Umbilical cord (tissue), 1 donor: ENCODE measurements at regions not wholly inside any gene's neighbourhood (a gene's known extent, or its start where the extent isn't known, plus 50 kb on each side); places are given as distances from the start of the nearest gene placed in this dataset.

ENCODE experiments used
- DNase-seq: peaks from one replicate; pipeline ENCODE4 v3.0.0-alpha.2; 2015; ENCODE audit warnings: low spot score

DNA sequence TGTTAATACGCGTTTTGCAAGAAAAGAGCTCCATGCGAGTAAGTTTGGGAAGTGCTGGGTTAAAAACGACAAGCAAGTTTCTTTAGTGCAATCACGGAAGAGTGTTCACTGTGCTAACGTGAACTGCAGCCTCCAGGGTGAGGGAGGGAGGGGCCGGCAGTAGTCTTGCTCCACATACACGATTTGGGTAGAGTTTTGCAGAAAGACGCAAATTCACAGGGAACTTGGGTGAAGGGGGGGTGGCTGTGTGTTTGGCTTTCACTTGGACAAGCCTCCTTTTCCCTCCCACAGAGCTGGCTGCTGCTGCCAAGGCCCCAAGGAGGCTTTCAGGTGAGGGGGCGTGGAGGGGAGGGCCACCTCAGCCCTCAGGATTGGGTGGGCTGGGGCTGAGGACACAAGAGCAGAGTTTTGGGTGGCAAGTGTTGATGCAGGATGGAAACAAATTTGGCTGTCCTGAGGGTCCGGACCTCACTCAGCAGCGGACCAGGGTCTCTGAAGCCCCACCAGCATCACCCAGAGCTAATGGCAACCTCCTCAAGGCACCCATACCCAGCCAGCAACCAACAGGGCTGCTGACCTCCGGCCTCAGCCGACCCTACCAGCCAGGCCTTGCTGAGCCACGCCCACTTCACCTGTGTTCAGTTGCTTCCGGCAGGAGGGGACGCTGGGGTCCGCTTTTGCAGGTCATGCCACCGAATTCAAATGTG is 204.5 kb downstream of the ERMARD start:
- DNase-seq = no peak

DNA sequence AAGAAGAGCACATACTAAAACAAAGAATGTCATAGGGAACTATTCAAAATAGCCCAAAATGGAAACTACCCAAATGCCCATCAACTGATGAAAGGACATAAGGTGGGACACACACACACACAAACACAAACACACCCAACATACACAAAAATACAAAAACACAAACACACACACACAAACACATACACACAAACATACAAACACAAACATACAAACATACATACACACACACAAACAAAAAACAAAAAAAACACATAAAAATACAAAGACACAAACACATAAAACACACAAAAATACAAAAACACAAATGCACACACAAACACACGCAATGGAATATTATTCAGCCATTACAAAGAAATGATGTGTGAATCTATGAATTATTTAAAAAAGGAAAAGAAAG is 203.6 kb downstream of the ERMARD start:
- no peak for DNase-seq

DNA sequence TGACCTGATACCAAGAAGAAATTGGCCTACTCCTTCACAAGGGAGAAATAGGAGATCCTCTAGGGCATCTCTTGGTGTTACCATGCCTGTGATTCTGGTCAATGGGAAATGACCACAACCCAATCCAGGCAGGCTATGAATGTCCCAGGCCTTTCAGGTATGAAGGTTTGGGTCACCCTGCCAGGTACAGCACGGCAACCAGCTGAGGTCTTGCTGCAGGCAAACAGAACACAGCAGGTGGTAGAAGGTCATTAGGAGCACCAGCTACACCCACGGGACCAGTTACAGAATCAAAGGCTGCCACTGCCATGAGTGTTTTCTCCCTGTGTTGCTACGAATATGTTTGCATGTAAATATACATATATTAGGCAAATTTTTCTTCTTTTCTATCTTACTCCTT is 202.3 kb downstream of the ERMARD start:
- DNase-seq = no peak

GRCh38 chr6:169950558-169950957 is 199.1 kb downstream of the ERMARD start:
- DNase-seq = no peak

DNA sequence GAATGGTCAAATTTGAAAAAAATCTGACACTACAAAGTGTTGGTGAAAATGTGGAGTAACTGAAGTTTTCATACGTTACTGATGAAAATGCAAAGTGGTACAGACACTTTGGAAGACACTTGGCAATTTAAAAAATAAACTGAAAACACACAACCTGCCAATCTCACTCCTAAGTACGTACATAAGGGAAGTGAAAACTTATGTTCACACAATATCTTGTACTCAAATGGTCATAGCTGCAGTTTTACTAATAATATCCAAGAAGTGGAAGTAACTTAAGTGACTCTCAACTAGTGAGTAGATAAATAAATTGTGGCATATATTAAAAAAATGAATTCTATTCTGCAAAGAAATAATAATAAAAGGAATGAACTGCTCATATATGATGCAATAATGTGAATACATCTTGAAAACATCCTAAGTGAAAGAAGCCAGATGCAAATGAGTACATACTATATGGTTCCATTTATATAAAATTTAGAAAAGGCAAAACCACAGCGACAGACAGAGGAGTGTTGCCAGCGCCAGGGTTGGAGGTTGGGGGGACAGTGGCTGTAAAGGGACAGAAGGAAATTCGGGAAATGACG is 198.2 kb downstream of the ERMARD start:
- no peak for DNase-seq

DNA sequence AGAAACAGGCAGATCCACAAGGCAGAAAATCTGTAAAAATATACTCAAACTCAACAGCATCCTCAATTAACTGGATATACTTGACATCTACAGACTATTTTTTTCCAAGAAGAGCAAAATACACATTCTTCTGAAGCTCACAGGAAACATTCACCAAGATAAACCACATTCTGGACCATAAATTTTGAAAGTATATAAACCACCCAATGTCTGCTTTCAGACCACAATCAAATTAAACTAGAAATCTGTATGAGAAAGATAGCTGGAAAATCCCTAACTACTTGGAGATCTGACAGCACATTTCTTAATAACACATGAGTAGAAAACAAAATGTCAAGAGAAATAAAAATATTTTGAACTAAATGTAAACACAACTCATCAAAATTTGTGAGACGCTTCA is 195.5 kb downstream of the ERMARD start:
- no peak for DNase-seq

DNA sequence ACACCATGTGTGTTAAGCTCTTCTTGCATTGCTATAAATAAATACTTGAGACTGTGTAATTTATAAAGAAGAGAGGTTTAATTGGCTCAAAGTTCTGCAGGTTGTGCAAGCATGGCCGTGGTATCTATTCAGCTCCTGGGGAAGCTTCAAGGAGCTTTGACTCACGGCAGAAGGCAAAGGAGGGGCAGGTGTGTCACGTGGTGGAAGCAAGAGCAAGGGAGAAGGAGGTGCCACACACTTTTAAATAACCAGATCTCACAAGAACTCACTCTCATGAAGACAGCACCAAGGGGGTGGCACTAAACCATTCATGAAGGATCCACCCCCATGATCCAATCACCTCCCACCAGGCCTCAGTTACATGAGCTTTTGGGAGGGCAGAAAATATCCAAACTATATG is 193.7 kb downstream of the ERMARD start:
- no peak for DNase-seq

DNA sequence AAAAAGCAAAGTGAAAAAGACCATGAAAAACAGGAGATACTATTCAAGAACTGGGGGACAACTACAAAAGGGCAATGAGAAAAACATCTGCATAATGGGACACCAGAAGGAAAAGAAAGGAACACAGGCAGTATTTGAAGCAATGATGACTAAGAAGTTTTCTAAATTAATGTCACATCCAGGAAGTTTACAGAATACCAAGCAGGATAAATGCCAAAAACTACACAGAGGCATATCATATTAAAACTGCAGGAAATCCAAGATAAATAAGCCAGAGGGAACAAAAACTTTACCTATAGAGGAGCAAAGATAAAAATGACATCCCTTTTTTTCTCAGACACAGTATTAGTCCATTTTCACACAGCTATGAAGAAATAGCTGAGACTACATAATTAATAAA is 193.0 kb downstream of the ERMARD start:
- DNase-seq = no peak

DNA sequence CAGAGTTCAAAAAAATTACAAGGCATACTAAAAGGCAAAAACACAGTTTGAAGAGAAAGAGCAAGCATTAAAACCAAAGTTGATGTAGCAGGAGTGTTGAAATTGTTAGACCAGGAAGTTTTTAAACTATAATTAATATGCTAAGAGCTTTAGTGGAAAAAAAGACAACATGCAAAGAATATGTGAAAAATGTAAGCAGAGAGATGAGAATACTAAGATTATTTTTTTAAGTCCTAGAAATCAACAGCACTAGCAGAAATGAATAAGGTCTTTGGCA is 192.6 kb downstream of the ERMARD start:
- no peak for DNase-seq

DNA sequence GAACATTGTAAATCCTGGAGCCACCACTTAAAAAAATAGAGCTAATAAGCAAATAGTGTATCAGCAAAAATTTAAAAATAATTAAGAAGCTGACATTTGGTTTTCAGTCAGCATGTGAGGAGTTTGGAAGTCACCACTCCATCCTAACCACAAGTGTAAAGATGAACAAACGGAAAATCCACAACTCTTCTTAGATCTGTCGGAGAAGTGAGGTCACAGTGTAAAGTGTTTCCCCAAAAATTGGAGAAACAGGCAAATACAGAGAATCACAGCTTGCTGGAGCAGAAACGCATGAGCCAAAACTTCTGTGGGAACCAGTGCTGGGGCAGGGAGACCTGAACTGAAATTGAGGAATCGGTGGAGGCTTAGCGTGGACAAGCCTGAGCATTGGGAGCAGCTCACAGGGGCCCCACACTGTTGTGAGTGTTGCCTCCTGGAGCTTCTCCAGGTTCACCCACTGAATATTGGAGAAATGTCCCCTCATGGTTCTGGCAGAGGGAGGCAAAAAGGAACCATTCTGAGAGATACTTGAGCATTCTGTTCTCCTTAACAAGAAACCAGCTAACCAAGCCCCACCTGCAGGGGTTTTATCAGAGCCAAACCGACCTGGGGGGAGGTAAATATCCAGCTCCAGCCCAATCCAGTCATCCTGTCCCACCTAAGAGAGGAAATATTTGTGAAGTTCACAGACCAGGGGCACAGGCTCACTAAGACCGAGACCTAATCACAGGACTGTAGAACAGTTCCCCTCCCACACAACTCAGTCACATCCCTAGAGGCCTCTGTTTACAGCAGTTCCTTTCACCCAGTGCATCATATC is 192.0 kb downstream of the ERMARD start:
- no peak for DNase-seq

- no peak for DNase-seq
Measured at GRCh38 chr6:169942173-169942572, 190.8 kb downstream of the ERMARD start.

- no peak for DNase-seq
Measured at GRCh38 chr6:169940481-169941271, 189.3 kb downstream of the ERMARD start.

DNA sequence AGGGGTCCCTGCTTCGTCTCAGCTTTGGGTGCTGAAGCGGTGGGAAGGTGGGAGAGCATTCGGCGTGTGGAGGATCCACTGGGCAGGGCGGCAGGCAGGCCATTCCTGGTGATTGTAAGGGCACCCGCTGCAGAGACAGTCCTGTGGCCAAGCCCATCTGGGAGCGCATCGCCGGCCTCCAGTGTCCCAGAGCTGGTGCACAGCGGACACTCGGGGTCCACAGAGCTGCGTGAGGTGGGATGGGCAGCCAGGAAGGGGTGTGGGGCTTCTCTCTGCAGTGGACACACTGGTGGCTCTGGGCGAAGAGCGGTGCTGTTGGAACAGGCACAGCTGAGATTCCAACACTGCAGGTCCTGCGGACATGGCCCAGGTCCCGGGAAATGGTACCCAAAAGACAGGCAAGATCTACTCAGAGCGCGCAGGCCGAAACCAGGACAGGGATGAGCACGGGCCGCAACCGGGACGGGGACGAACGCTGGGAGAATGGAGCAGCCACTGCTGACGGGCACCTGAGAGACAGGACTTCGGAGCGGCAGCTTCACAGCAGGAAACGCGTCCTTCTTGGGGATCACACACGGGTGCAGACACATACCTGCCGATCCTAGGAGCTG is 188.2 kb downstream of the ERMARD start:
- DNase-seq = no peak

DNA sequence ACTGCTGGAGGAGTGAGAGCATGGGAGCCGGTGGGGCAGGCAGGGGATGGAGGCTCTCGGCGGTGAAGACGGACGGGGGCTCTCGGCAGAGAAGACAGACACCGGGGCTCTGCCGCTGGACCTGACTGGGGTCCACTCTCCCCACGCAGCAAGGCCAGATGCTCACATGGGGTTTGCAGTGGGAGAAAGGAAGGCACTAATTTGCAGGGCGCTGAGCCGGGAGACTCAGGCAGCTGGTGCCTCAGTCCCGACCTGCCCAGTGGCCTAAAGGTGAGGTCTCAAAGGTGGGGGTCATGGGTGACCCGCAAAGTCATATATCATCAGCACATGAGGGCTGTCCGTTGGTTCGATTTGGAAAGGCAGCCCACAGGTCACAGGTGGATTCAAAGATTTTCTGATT is 187.3 kb downstream of the ERMARD start:
- DNase-seq = no peak

DNA sequence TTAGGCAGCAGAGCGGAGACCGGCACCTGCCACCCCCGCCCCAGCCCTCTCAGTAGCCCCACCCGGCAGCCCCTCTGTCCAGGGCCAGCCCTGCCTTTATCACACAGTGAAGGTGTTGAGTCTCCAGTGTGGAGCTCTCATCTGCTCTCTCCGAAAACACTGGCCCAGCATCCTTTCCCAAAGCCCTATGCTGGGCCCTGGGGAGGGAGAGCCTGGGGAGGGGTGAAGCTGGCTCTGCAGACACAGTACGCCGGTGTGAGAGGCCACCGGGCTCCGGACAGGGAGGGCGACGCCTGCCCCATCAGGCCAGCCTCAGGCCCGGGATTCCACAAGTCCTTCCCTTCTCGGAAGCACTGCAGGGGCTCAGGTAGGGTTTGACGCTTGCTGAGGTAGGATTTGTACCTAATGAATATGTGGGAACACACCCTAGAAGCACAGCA is 186.9 kb downstream of the ERMARD start:
- no peak for DNase-seq

GRCh38 chr6:169937389-169938261 is 186.2 kb downstream of the ERMARD start:
- no peak for DNase-seq

GRCh38 chr6:169936355-169936975 is 185.0 kb downstream of the ERMARD start:
- DNase-seq = no peak

- no peak for DNase-seq
Measured at GRCh38 chr6:169935861-169936260, 184.4 kb downstream of the ERMARD start.

DNA sequence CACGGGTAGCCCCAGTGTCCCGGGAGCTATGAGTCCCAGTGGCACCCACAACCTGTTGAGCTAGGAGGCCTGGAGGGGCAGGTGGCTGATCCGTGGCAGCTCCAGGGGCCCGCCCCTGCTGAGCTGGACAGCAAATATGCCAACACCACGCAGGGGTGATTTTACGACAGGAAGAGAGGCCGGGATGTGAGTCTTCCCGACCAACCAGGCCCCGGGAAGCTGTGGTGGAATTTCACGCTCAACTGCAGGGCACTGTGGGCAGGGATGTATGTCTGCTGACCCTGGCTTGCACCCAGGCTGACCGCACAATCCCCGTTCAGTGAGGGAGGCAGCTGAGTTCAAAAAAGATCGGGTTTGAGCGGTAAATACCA is 183.9 kb downstream of the ERMARD start:
- DNase-seq = peak; percentile 15

GRCh38 chr6:169934699-169935347 is 183.4 kb downstream of the ERMARD start:
- DNase-seq = no peak
